MM.1S (cell line): ENCODE measurements at regions not wholly inside any gene's neighbourhood (a gene's known extent, or its start where the extent isn't known, plus 50 kb on each side); places are given as distances from the start of the nearest gene placed in this dataset.

Experiments
- CTCF ChIP-seq: fragments of 300-600 bp; sonication (generic); IDR thresholded peaks from 2 replicates; pipeline ENCODE4 v1.5.1; 2016; ENCODE audit warnings: antibody characterized with exemption, low read length, mixed read lengths
- EZH2 ChIP-seq: fragments of 300-600 bp; sonication (generic); optimal IDR thresholded peaks from 2 replicates; pipeline ENCODE3; 2017; ENCODE audit warnings: low read depth, mild to moderate bottlenecking, antibody characterized with exemption, low read length, mixed read lengths
- EZH2phosphoT487 ChIP-seq: fragments of 300-600 bp; sonication (generic); IDR thresholded peaks from 2 replicates; pipeline ENCODE4 v1.6.1; 2018; ENCODE audit warnings: antibody characterized with exemption, low read length

- TF ChIP-seq CTCF: no peak
- no peak for TF ChIP-seq EZH2phosphoT487
- TF ChIP-seq EZH2: no peak
Measured at GRCh38 chr2:176555112-176555511, 285.9 kb downstream of the MTX2 start.
